HL-60 (cell line): ENCODE measurements at regions not wholly inside any gene's neighbourhood (a gene's known extent, or its start where the extent isn't known, plus 50 kb on each side); places are given as distances from the start of the nearest gene placed in this dataset.

Experiments
- POLR2AphosphoS5 ChIP-seq: IDR thresholded peaks from 2 replicates; pipeline ENCODE4 v1.6.1; 2012; ENCODE audit warnings: low read depth
- SPI1 ChIP-seq: IDR thresholded peaks from 2 replicates; pipeline ENCODE4 v1.6.1; 2012; ENCODE audit warnings: low read depth, mild to moderate bottlenecking, borderline replicate concordance
- TF ChIP-seq, protein P1 (sequence below): IDR thresholded peaks from one replicate; pipeline ENCODE4 v1.5.1; 2011; ENCODE audit warnings: low read length, control low read depth, inconsistent platforms; ENCODE audit not compliant: insufficient read depth

DNA sequence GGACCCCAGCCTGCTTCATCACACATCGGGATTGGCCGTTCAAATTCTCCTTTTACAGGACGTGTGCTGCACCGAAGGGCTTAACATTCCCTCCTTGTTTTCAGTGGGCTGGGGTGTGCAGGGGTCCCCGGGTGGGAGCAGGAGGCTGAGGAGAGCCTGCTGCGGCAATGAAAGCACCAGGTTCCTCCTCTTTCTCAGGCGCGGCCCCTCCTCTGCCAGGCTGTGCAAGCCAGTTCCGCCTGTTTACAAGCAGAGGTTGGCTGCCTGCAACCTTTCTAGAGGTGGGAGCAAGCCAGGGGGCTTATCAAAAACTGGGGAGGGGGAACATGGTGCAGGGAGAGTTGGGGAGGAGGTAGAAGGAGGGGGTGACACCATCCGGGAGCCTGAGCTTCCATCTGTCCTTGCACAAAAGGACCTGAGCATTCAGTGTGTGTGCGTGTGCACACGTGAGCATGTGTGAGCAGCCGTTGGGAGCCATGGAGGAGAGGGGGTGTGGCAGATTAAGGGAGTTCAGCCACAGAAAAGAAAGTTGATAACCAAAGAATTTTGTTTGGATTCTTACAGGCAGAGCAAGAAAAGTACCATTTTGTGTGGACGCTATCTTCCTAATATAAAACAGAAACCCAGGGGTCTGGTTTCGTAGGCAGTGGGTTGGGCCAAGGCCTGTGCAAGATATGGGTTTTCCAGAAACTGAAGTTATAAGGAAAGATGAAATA lies 108.8 kb upstream of the RFLNA start:
- TF ChIP-seq, protein P1, sequence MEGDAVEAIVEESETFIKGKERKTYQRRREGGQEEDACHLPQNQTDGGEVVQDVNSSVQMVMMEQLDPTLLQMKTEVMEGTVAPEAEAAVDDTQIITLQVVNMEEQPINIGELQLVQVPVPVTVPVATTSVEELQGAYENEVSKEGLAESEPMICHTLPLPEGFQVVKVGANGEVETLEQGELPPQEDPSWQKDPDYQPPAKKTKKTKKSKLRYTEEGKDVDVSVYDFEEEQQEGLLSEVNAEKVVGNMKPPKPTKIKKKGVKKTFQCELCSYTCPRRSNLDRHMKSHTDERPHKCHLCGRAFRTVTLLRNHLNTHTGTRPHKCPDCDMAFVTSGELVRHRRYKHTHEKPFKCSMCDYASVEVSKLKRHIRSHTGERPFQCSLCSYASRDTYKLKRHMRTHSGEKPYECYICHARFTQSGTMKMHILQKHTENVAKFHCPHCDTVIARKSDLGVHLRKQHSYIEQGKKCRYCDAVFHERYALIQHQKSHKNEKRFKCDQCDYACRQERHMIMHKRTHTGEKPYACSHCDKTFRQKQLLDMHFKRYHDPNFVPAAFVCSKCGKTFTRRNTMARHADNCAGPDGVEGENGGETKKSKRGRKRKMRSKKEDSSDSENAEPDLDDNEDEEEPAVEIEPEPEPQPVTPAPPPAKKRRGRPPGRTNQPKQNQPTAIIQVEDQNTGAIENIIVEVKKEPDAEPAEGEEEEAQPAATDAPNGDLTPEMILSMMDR = no peak
- TF ChIP-seq SPI1 (no peak), POLR2AphosphoS5 (no peak)
